LNCAP (cell line): ENCODE measurements at regions not wholly inside any gene's neighbourhood (a gene's known extent, or its start where the extent isn't known, plus 50 kb on each side); places are given as distances from the start of the nearest gene placed in this dataset.

Source experiments
- CTCF ChIP-seq: fragments of 450-650 bp; IDR thresholded peaks from 2 replicates; pipeline ENCODE4 v1.5.1; 2017; ENCODE audit warnings: mild to moderate bottlenecking

- no peak for TF ChIP-seq CTCF
These were observed 145.2 kb upstream of the BTG1 start for GRCh38 chr12:92290886-92291285.

- TF ChIP-seq CTCF: no peak
These were observed 144.7 kb upstream of the BTG1 start for GRCh38 chr12:92290350-92290695.

- no peak for TF ChIP-seq CTCF
These were observed 144.1 kb upstream of the BTG1 start for GRCh38 chr12:92289629-92290349.

- TF ChIP-seq CTCF: no peak
These were observed 142.9 kb upstream of the BTG1 start for GRCh38 chr12:92288561-92288960.

- no peak for TF ChIP-seq CTCF
These were observed 132.8 kb upstream of the BTG1 start for GRCh38 chr12:92278378-92278828.

GRCh38 chr12:92277795-92278194 lies 132.1 kb upstream of the BTG1 start:
- TF ChIP-seq CTCF: no peak

GRCh38 chr12:92276276-92276675 lies 130.6 kb upstream of the BTG1 start:
- no peak for TF ChIP-seq CTCF
